ENCODE measurements at regions not wholly inside any gene's neighbourhood (a gene's known extent, or its start where the extent isn't known, plus 50 kb on each side); places are given as distances from the start of the nearest gene placed in this dataset.
"Not testable (repeated sequence)": the region's sequence is repeated elsewhere in the genome, so short reads cannot be mapped to it uniquely, and the experiment has no call there.

GRCh38 chr2:153532140-153532539 is 53.6 kb upstream of the RPRM start:
- DNase-seq, result no peak

GRCh38 chr2:153533803-153534202 is 55.2 kb upstream of the RPRM start:
- not testable (repeated sequence) for DNase-seq

GRCh38 chr2:153534590-153534989 is 56.0 kb upstream of the RPRM start:
- DNase-seq, result not testable (repeated sequence)

- no peak for DNase-seq
Measured at GRCh38 chr2:153536115-153536514, 57.6 kb upstream of the RPRM start.

GRCh38 chr2:153538102-153538501 is 59.5 kb upstream of the RPRM start:
- not testable (repeated sequence) for DNase-seq

DNA sequence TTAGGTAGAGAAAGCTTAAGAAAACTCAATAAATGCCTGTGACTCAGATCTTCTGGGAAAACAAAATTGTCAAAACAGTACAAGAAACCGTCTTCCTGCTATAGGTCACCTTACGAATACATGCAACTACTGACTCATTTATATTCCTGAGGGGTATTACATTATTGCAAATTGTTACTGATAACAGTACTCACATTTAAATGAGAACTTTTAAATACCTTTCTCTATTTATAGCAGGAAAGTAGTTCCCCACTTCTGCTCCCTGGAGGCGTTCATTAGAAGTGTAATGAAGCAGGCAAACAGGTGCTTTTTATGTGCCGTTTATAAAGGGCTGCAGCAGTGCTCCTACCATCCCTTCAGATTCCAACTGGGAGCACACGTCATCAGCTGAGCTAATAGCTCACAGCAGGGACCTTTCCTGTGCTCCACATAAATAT is 65.1 kb upstream of the RPRM start:
- DNase-seq, result no peak

DNA sequence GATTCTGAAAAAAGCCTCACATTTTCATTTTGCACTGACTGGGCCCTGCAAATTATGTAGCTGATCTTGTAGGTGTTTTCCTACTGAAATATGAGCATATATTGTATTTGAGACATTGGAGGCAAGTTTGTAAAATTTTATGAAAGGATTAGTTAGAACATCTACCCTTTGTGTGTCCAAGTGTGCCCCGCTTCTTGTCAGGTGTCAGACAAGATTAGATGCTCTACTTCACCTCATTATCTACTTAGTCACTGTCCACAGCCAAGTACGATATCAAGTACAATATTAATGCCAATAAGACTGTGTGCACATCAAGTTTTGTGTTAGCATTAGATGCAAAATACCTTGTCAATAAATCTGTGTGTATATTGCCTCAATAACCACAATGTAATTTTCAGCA is 67.8 kb upstream of the RPRM start:
- DNase-seq, result no peak

DNA sequence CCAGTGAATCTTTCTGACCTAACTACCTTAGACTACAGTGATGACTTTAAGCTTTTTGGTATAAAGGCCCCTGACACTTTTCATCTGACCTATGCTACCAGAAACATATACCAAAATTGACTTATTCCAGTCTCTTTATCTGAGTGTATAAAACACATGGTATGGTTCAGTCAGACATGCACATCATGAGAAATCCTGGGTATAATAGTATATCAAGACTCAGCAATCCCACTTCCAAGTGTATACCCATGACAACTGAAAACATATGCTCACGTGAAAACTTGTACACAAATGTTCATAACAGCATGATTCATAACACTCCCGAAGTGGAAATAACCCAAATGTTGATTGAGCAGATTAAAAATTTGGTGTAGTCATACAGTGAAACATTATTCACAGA is 70.0 kb upstream of the RPRM start:
- no peak for DNase-seq

- DNase-seq, result no peak
Measured at GRCh38 chr2:153551698-153552097, 73.1 kb upstream of the RPRM start.

DNA sequence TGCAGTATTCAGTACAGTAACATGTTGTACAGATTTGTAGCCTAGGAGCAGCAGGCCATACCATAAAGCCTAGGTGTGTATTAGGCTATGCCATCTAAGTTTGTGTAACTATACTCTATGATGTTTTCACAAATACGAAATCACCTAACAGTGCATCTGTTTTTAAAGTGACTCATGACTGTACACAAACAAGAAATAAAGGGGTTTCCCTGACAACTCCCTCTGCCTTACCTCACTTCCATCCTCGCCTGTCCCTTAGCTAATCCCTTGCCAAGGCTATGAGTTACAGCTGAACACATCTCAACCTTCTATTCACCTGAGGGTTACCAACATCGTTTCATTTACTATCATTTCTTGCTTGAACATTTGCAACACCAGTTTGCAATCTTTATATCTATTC is 78.6 kb upstream of the RPRM start:
- DNase-seq, result no peak

- DNase-seq, result no peak
Measured at GRCh38 chr2:153557714-153558113, 79.2 kb upstream of the RPRM start.

- no peak for DNase-seq
Measured at GRCh38 chr2:153558247-153558646, 79.7 kb upstream of the RPRM start.

DNA sequence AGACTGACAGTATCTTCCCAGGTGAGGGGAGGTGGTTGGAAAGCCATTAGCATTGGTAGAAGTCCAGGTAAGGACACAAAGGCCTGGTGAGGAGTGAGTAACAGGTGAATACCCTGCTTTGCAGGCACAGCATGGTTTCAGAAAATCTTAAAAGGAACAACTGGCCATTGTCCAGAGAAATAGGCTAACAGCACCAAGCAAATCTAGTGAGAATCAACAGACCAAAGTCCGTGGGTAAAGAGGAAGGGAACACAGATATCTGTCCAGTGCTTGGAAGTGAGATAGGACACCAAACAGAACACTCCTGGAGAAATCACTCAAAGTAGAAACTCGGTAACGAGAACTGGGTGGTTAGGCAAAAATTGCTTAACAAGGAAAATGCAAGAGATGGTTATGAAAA is 88.8 kb upstream of the RPRM start:
- no peak for DNase-seq

GRCh38 chr2:153568105-153568504 is 89.5 kb upstream of the RPRM start:
- no peak for DNase-seq

DNA sequence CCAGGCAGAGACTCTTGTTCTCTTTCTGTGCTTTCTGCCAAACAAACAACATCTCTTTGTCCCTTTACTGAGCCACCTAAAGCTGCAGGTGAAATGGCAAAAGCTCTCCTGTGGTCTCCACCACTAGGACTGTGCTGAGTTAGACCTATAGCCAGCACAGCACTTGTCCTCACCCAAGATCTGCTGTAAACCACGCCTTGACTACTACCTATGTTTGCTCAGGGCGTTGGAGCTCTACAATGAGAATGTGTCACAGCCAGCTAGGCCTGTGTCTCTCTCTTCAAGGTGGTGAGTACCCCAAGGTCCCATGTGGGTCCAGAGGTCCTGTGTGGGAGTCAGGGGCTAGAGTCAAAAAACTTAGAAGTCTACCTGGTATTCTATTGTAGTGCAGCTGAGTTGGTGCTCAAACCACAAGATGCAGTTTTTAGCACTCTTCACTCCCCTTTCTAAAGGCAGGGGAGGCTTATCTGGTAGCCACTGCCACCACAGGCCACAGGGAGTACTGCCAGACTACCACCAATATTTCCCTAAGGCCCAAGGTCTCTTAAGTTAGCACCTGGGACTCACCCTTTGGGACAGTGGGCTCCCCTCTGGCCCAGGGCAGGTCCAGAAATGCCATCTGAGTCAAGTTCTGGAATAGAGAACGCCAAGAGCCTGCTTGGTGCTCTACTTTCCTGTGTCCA is 96.8 kb upstream of the RPRM start:
- no peak for DNase-seq

DNA sequence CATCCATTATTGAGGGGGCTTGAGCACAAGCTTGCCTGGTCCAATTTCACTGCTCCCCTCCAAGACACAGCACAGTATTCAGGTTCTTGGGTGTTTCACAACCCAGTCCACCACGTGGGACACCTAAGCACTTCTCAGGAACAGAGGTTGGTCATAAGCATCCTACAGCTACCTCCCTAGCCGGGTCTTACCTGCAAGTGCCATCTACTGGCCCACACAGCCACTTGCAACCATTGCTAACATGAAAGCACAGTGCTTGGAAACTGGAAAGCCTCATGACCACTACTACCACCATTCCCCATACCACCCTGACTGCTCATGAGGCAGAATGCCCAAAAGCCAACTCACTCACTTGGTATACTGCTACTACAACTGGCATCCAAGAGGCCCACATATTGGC is 105.7 kb upstream of the RPRM start:
- no peak for DNase-seq

DNA sequence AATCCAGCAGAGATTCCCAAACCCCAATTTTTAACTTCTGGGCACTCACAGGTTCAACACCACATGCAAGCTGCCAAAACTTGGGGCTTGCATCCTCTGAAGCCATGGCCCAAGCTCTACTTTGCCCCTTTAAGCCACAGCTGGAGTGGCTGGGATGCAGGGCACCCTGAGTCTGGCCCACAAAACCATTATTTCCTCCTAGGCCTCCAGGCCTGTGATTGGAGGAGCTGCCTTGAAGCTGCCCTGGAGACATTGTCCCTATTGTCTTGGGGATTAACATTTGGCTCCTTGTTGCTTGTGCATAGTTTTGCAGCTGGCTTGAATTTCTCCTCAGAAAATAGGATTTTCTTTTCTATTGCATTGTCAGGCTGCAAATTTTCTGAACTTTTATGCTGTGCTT is 109.8 kb upstream of the RPRM start:
- no peak for DNase-seq

DNA sequence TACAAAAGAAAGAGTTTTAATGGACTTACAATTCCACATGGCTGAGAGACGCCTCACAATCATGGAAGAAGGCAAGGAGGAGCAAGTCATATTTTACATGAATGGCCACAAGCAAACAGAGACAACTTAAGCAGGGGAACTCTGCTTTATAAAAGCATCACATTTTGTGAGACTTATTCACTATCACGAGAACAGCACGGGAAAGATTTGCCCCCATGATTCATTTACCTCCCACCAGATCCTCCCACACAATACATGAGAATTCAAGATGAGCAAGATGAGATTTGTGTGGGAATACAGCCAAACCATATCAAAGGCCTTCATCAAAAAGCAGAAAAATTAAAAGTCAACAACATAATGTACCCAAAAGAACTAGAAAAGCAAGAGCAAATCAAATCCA is 111.0 kb upstream of the RPRM start:
- no peak for DNase-seq

- DNase-seq, result peak; percentile 22 to 61
Measured at GRCh38 chr2:153593086-153593485, 114.5 kb upstream of the RPRM start.

- DNase-seq, result peak; percentile 60 to 64
Measured at GRCh38 chr2:153595939-153596338, 117.4 kb upstream of the RPRM start.

GRCh38 chr2:153601812-153602211 is 123.2 kb upstream of the RPRM start:
- DNase-seq, result no peak

DNA sequence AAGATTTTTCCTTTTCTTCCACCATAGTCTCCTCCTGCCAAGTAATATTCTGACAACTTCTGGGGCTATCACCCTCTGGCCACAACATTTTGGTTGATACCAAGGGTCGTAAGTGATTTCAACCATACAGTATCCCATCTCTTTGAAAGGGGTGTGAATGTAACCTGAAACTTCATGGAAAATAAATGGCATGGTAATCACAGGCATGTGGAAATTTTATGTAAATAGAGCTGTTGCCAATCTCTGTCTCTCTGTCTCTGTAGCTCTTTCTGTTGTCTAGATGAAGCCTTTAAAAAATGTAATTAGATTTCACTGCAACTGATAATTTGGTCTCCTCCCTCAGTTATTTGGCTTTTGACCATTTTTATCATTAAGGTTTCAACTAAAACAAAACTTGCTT is 125.6 kb upstream of the RPRM start:
- no peak for DNase-seq

- no peak for DNase-seq
Measured at GRCh38 chr2:153606623-153607022, 128.1 kb upstream of the RPRM start.

GRCh38 chr2:153622285-153622684 is 143.7 kb upstream of the RPRM start:
- DNase-seq, result no peak

- DNase-seq, result no peak
Measured at GRCh38 chr2:153623020-153623419, 144.5 kb upstream of the RPRM start.

DNA sequence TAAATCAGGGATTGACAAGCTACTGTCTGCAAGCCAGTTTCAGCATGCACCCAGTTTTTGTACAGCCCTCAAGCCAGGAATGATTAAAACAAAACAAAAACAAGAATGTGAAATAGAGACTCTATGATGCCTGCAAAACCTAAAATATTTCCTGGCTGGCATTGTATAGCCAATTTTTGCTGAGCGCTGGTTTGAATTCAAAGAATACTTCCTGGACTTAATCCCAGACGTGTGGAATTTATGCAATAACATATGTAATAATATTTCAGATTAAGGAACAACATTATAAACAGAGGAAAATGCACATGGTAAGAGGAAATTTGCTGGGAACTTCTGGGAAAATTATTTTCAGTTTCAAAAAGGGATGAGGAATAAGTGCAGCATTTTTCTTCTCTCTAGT is 148.1 kb upstream of the RPRM start:
- no peak for DNase-seq

All from SHP77 (cell line).